ENCODE measurements at regions not wholly inside any gene's neighbourhood (a gene's known extent, or its start where the extent isn't known, plus 50 kb on each side); places are given as distances from the start of the nearest gene placed in this dataset.

GRCh38 chr1:199449681-199450080 lies 577.8 kb upstream of the NR5A2 start:
- Mint-ChIP-seq H3K27me3 (ENCODE audit: low read depth) (no peaks in the 10 kb centered on the region), H3K9me3 (peaks cover 10% of the 10 kb centered on the region), H3K4me3 (no peak overlapping the region), H3K27ac (ENCODE audit: unreplicated experiment) (peak overlapping the region; percentile 39), H3K4me1 (peaks cover 22% of the 10 kb centered on the region), H3K36me3 (ENCODE audit: low read depth) (no peaks in the 10 kb centered on the region)
- no peak for TF ChIP-seq CTCF (conservative IDR thresholded peaks at IDR 0.05)
- no peak for DNase-seq (ENCODE audit: low read depth, low spot score)

DNA sequence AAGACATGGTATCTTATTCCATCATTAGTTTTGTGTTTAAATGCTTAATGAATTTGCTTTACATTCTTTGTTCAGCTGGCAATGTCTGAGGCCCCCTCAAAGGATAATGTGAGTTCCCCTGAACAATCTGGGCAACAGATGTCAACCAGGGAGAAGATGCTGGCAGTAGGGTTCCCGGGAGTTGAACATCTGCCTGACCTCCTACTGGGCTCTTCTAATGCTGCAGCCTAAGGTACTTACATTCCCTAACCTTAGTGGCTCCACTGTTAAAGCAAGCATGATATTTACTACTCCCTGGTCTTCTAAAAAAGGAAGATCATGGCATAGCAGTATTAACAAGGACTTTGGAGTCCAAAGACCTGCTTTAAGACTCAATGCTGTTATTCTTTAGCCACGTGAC lies 574.9 kb upstream of the NR5A2 start:
- H3K4me1 Mint-ChIP-seq = peaks cover 22% of the 10 kb centered on the region
- H3K27ac Mint-ChIP-seq (ENCODE audit: unreplicated experiment) = no peak overlapping the region
- H3K4me3 Mint-ChIP-seq = no peak overlapping the region
- no peaks in the 10 kb centered on the region for H3K9me3 Mint-ChIP-seq
- DNase-seq (ENCODE audit: low read depth, low spot score) = no peak
- H3K36me3 Mint-ChIP-seq (ENCODE audit: low read depth) = no peaks in the 10 kb centered on the region
- H3K27me3 Mint-ChIP-seq (ENCODE audit: low read depth) = no peaks in the 10 kb centered on the region
- TF ChIP-seq CTCF (conservative IDR thresholded peaks at IDR 0.05) = no peak

GRCh38 chr1:199453723-199454122 lies 573.8 kb upstream of the NR5A2 start:
- Mint-ChIP-seq H3K4me3 (no peak overlapping the region), H3K27me3 (ENCODE audit: low read depth) (no peaks in the 10 kb centered on the region), H3K4me1 (peaks cover 17% of the 10 kb centered on the region), H3K27ac (ENCODE audit: unreplicated experiment) (no peak overlapping the region), H3K36me3 (ENCODE audit: low read depth) (no peaks in the 10 kb centered on the region), H3K9me3 (no peaks in the 10 kb centered on the region)
- DNase-seq (ENCODE audit: low read depth, low spot score) = no peak
- TF ChIP-seq CTCF (conservative IDR thresholded peaks at IDR 0.05) = no peak

DNA sequence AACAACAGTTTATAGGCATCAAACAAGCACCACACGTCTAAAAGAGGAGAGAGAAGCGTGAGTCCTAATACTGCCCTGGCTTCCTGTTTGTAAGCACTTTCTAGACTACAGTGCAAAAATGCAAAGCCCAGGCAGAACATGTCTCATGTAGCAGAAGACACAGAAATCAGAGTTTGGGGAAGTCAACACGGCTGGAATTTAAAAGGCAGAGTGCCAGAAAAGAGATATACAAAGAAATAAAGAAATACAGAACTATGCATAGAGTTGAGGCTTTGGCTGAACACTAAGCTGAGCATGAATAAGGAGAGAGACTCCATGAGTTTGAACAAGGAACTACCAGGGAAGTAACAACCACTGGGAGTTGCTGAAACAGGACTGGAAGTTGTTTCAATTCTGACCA lies 566.6 kb upstream of the NR5A2 start:
- H3K27me3 Mint-ChIP-seq (ENCODE audit: low read depth) = no peaks in the 10 kb centered on the region
- no peak for TF ChIP-seq CTCF (conservative IDR thresholded peaks at IDR 0.05)
- no peak for DNase-seq (ENCODE audit: low read depth, low spot score)
- no peak overlapping the region for H3K4me3 Mint-ChIP-seq
- no peaks in the 10 kb centered on the region for H3K36me3 Mint-ChIP-seq (ENCODE audit: low read depth)
- H3K27ac Mint-ChIP-seq (ENCODE audit: unreplicated experiment) = no peak overlapping the region
- H3K9me3 Mint-ChIP-seq = peaks cover 4% of the 10 kb centered on the region
- H3K4me1 Mint-ChIP-seq = no peaks in the 10 kb centered on the region

- H3K4me3 Mint-ChIP-seq = no peak overlapping the region
Measured at GRCh38 chr1:199463521-199464127, 563.9 kb upstream of the NR5A2 start.

More at GRCh38 chr1:199463521-199464127, 563.9 kb upstream of the NR5A2 start:
- Mint-ChIP-seq H3K27ac (ENCODE audit: unreplicated experiment) (no peak overlapping the region), H3K36me3 (ENCODE audit: low read depth) (no peaks in the 10 kb centered on the region), H3K27me3 (ENCODE audit: low read depth) (no peaks in the 10 kb centered on the region), H3K9me3 (peaks cover 4% of the 10 kb centered on the region), H3K4me1 (no peaks in the 10 kb centered on the region)
- TF ChIP-seq CTCF (conservative IDR thresholded peaks at IDR 0.05) = peak; percentile 68
- DNase-seq (ENCODE audit: low read depth, low spot score) = no peak

Measured in neural crest cell (in vitro differentiated cells).